ENCODE measurements at regions not wholly inside any gene's neighbourhood (a gene's known extent, or its start where the extent isn't known, plus 50 kb on each side); places are given as distances from the start of the nearest gene placed in this dataset.
"Not testable (repeated sequence)": the region's sequence is repeated elsewhere in the genome, so short reads cannot be mapped to it uniquely, and the experiment has no call there.

- no peak overlapping the region for H3K4me2 ChIP-seq
- TF ChIP-seq EZH2phosphoT487 (IDR thresholded peaks at IDR 0.05; ENCODE audit: low read depth, severe bottlenecking, unreplicated experiment) (no peak), CTCF (IDR thresholded peaks at IDR 0.05; ENCODE audit: poor library complexity) (peak; percentile 50)
- H3K36me3 ChIP-seq (replicated peaks; ENCODE audit: insufficient read depth, low read depth) = no peaks in the 10 kb centered on the region
- H3K27ac ChIP-seq = no peak overlapping the region
- no peaks in the 10 kb centered on the region for H3K4me1 ChIP-seq (ENCODE audit: insufficient read depth)
- no peaks in the 10 kb centered on the region for H3K9me3 ChIP-seq (ENCODE audit: low read depth)
- whole genome bisulfite sequencing (ENCODE audit: low lambda C conversion rate, missing lambda C conversion rate) = 18% methylated on average over 2 of the region's 2 CpGs
- no peaks in the 10 kb centered on the region for H4K20me1 ChIP-seq (ENCODE audit: insufficient read depth, poor library complexity, severe bottlenecking)
- H3K27me3 ChIP-seq = no peaks in the 10 kb centered on the region
- H2AFZ ChIP-seq = no peak overlapping the region
- no peak overlapping the region for H3K4me3 ChIP-seq
- H3K79me2 ChIP-seq = no peaks in the 10 kb centered on the region
- H3K9me2 ChIP-seq (replicated peaks; ENCODE audit: insufficient read depth) = no peaks in the 10 kb centered on the region
- DNase-seq (ENCODE audit: low spot score) = peak; percentile 50
These were observed 909.6 kb downstream of the REEP3 start for GRCh38 chr10:64430690-64431323.

GRCh38 chr10:64441872-64442271, 920.7 kb downstream of the REEP3 start:
- not testable (repeated sequence) for DNase-seq (ENCODE audit: low spot score); H3K27me3 ChIP-seq; H3K4me2 ChIP-seq; H3K79me2 ChIP-seq; H3K9me2 ChIP-seq (replicated peaks; ENCODE audit: insufficient read depth); H3K36me3 ChIP-seq (replicated peaks; ENCODE audit: insufficient read depth, low read depth); H3K4me3 ChIP-seq; H4K20me1 ChIP-seq (ENCODE audit: insufficient read depth, poor library complexity, severe bottlenecking); H3K27ac ChIP-seq; H3K9me3 ChIP-seq (ENCODE audit: low read depth); H3K4me1 ChIP-seq (ENCODE audit: insufficient read depth); H2AFZ ChIP-seq
- WGBS (ENCODE audit: low lambda C conversion rate, missing lambda C conversion rate) = 93% methylated on average over 14 of the region's 14 CpGs

GRCh38 chr10:64444163-64444562, 923.0 kb downstream of the REEP3 start:
- Histone ChIP-seq H3K27ac (no peak overlapping the region), H3K9me3 (ENCODE audit: low read depth) (no peaks in the 10 kb centered on the region), H3K4me1 (ENCODE audit: insufficient read depth) (no peaks in the 10 kb centered on the region), H3K27me3 (no peaks in the 10 kb centered on the region), H4K20me1 (ENCODE audit: insufficient read depth, poor library complexity, severe bottlenecking) (no peaks in the 10 kb centered on the region), H3K4me2 (no peak overlapping the region), H3K36me3 (replicated peaks; ENCODE audit: insufficient read depth, low read depth) (no peaks in the 10 kb centered on the region), H3K4me3 (no peak overlapping the region), H3K9me2 (replicated peaks; ENCODE audit: insufficient read depth) (no peaks in the 10 kb centered on the region), H3K79me2 (no peaks in the 10 kb centered on the region), H2AFZ (no peak overlapping the region)
- DNase-seq (ENCODE audit: low spot score) = no peak
- no peak for TF ChIP-seq EZH2phosphoT487 (IDR thresholded peaks at IDR 0.05; ENCODE audit: low read depth, severe bottlenecking, unreplicated experiment)
- no peak for TF ChIP-seq EZH2 (IDR thresholded peaks at IDR 0.05; ENCODE audit: borderline replicate concordance)
- no peak for TF ChIP-seq CTCF (IDR thresholded peaks at IDR 0.05; ENCODE audit: poor library complexity)

GRCh38 chr10:64444564-64444963, 923.4 kb downstream of the REEP3 start:
- 95% methylated on average over 2 of the region's 2 CpGs for WGBS (ENCODE audit: low lambda C conversion rate, missing lambda C conversion rate)

More at GRCh38 chr10:64444564-64444963, 923.4 kb downstream of the REEP3 start:
- no peaks in the 10 kb centered on the region for H3K27me3 ChIP-seq
- no peaks in the 10 kb centered on the region for H3K4me1 ChIP-seq (ENCODE audit: insufficient read depth)
- no peak for TF ChIP-seq CTCF (IDR thresholded peaks at IDR 0.05; ENCODE audit: poor library complexity)
- TF ChIP-seq EZH2 (IDR thresholded peaks at IDR 0.05; ENCODE audit: borderline replicate concordance) = no peak
- TF ChIP-seq EZH2phosphoT487 (IDR thresholded peaks at IDR 0.05; ENCODE audit: low read depth, severe bottlenecking, unreplicated experiment) = no peak
- H3K27ac ChIP-seq = no peak overlapping the region
- H3K9me3 ChIP-seq (ENCODE audit: low read depth) = no peaks in the 10 kb centered on the region
- no peaks in the 10 kb centered on the region for H3K9me2 ChIP-seq (replicated peaks; ENCODE audit: insufficient read depth)
- H4K20me1 ChIP-seq (ENCODE audit: insufficient read depth, poor library complexity, severe bottlenecking) = no peaks in the 10 kb centered on the region
- H2AFZ ChIP-seq = no peak overlapping the region
- H3K79me2 ChIP-seq = no peaks in the 10 kb centered on the region
- DNase-seq (ENCODE audit: low spot score) = no peak
- H3K4me3 ChIP-seq = no peak overlapping the region
- H3K4me2 ChIP-seq = no peak overlapping the region
- no peaks in the 10 kb centered on the region for H3K36me3 ChIP-seq (replicated peaks; ENCODE audit: insufficient read depth, low read depth)

Measured in hepatocyte (in vitro differentiated cells).